ENCODE measurements at regions not wholly inside any gene's neighbourhood (a gene's known extent, or its start where the extent isn't known, plus 50 kb on each side); places are given as distances from the start of the nearest gene placed in this dataset.
A peak's percentile ranks its signal among the peaks of the same experiment; 100 is the strongest.

- Histone ChIP-seq H4K20me1 (ENCODE audit: insufficient read depth) (no peaks in the 10 kb centered on the region), H3K4me2 (ENCODE audit: low read length) (no peak overlapping the region), H3K9ac (ENCODE audit: low read length) (no peak overlapping the region), H3K4me3 (replicated peaks in 1 of 2; ENCODE audit: low read depth in 1 of 2, low read length in 2 of 2) (no peak overlapping the region), H3K9me2 (ENCODE audit: insufficient read depth) (no peaks in the 10 kb centered on the region), H3K27ac (ENCODE audit: low read depth, low read length) (no peak overlapping the region), H3K79me2 (ENCODE audit: insufficient read depth, low read length) (no peaks in the 10 kb centered on the region), H3K27me3 (ENCODE audit: insufficient read depth, low read length) (no peaks in the 10 kb centered on the region), H3K36me3 (ENCODE audit: control insufficient read depth in 1 of 2, insufficient read depth in 2 of 2, low read length in 2 of 2) (no peaks in the 10 kb centered on the region), H2AFZ (ENCODE audit: low read depth, low read length, poor library complexity, severe bottlenecking) (no peak overlapping the region), H3K4me1 (ENCODE audit: control insufficient read depth in 1 of 2, insufficient read depth in 2 of 2, low read length in 2 of 2) (no peaks in the 10 kb centered on the region), H3K9me3 (ENCODE audit: control insufficient read depth in 1 of 2, insufficient read depth in 1 of 2, low read depth in 1 of 2, low read length in 2 of 2) (no peaks in the 10 kb centered on the region)
- TF ChIP-seq RAD21 (IDR thresholded peaks at IDR 0.05; ENCODE audit: low read depth): peak; percentile 22; the same call in 1 of the 2 replicates
- no peak for TF ChIP-seq ELF1 (IDR thresholded peaks at IDR 0.05; ENCODE audit: borderline replicate concordance, low read depth)
- RAD21 ChIA-PET (ENCODE audit: low non-redundant PET in 1 of 2, low total read pairs in 2 of 2, uncharacterized antibody in 2 of 2, unreplicated experiment in 2 of 2): no interaction called here
- ATAC-seq (0 out of 2 replicates have a peak, but pooled peaks have one; percentile 30), DNase-seq (ENCODE audit: low read depth, low spot score) (no peak)
- POLR2A ChIA-PET: no interaction called here
- CTCF ChIA-PET: no interaction called here
- intact Hi-C loops (cut with micrococcal nuclease): no loop called here
- BruUV-seq (replicated peaks): no TSS peak
These were observed 338.0 kb downstream of the AASDHPPT start for GRCh38 chr11:106415510-106415909.

- ChIA-PET RAD21 (ENCODE audit: low non-redundant PET in 1 of 2, low total read pairs in 2 of 2, uncharacterized antibody in 2 of 2, unreplicated experiment in 2 of 2) (no interaction called here), CTCF (no interaction called here), POLR2A (no interaction called here)
- H3K9me2 ChIP-seq (ENCODE audit: insufficient read depth): no peaks in the 10 kb centered on the region
- H3K27ac ChIP-seq (ENCODE audit: low read depth, low read length): no peak overlapping the region
- TF ChIP-seq SP1 (IDR thresholded peaks at IDR 0.05; ENCODE audit: low read depth) (no peak), ZFX (IDR thresholded peaks at IDR 0.05) (no peak), ZNF274 (IDR thresholded peaks at IDR 0.05; ENCODE audit: low read depth, low read length) (no peak), EZH2phosphoT487 (IDR thresholded peaks at IDR 0.05; ENCODE audit: borderline replicate concordance) (no peak), POLR2A (IDR thresholded peaks at IDR 0.05; ENCODE audit: borderline replicate concordance, extremely low read depth, insufficient read depth, insufficient read length) (no peak), ATF3 (IDR thresholded peaks at IDR 0.05) (no peak), CBX3 (IDR thresholded peaks at IDR 0.05; ENCODE audit: low read depth) (no peak)
- no peak overlapping the region for H3K9ac ChIP-seq (ENCODE audit: low read length)
- H2AFZ ChIP-seq (ENCODE audit: low read depth, low read length, poor library complexity, severe bottlenecking): no peak overlapping the region
- no peaks in the 10 kb centered on the region for H3K4me1 ChIP-seq (ENCODE audit: control insufficient read depth in 1 of 2, insufficient read depth in 2 of 2, low read length in 2 of 2)
- no peaks in the 10 kb centered on the region for H4K20me1 ChIP-seq (ENCODE audit: insufficient read depth)
- intact Hi-C loops (cut with micrococcal nuclease): no loop called here
- H3K4me2 ChIP-seq (ENCODE audit: low read length): no peak overlapping the region
- ATAC-seq (no peak), DNase-seq (ENCODE audit: low read depth, low spot score) (no peak)
- H3K27me3 ChIP-seq (ENCODE audit: insufficient read depth, low read length): no peaks in the 10 kb centered on the region
- BruUV-seq (replicated peaks): no TSS peak
- H3K36me3 ChIP-seq (ENCODE audit: control insufficient read depth in 1 of 2, insufficient read depth in 2 of 2, low read length in 2 of 2): no peaks in the 10 kb centered on the region
- H3K79me2 ChIP-seq (ENCODE audit: insufficient read depth, low read length): no peaks in the 10 kb centered on the region
- no peaks in the 10 kb centered on the region for H3K9me3 ChIP-seq (ENCODE audit: control insufficient read depth in 1 of 2, insufficient read depth in 1 of 2, low read depth in 1 of 2, low read length in 2 of 2)
- no peak overlapping the region for H3K4me3 ChIP-seq (replicated peaks in 1 of 2; ENCODE audit: low read depth in 1 of 2, low read length in 2 of 2)
These were observed 341.3 kb downstream of the AASDHPPT start for GRCh38 chr11:106418791-106419190.
